Thyroid gland (tissue), 4 donors: ENCODE measurements at regions not wholly inside any gene's neighbourhood (a gene's known extent, or its start where the extent isn't known, plus 50 kb on each side); places are given as distances from the start of the nearest gene placed in this dataset.
"Not testable (repeated sequence)": the region's sequence is repeated elsewhere in the genome, so short reads cannot be mapped to it uniquely, and the experiment has no call there.

Experiments used
- POLR2A ChIP-seq, 2 donors: fragments of 450-650 bp; IDR thresholded peaks; one replicate each; pipeline ENCODE4 v1.6.1; 2017; ENCODE audit warnings: antibody characterized with exemption in 2 of 2, mild to moderate bottlenecking in 2 of 2, moderate library complexity in 1 of 2
- TF ChIP-seq, protein P1 (sequence below), 6 experiments: fragments of 200-600 bp in 3 of 6; fragments of 450-650 bp in 3 of 6; sonication (generic) in 3 of 6; IDR thresholded peaks; one replicate each; pipeline ENCODE4 v1.5.1; 2016 to 2019; ENCODE audit warnings: antibody characterized with exemption in 6 of 6, mild to moderate bottlenecking in 2 of 6, inconsistent platforms in 1 of 6, moderate library complexity in 1 of 6

DNA sequence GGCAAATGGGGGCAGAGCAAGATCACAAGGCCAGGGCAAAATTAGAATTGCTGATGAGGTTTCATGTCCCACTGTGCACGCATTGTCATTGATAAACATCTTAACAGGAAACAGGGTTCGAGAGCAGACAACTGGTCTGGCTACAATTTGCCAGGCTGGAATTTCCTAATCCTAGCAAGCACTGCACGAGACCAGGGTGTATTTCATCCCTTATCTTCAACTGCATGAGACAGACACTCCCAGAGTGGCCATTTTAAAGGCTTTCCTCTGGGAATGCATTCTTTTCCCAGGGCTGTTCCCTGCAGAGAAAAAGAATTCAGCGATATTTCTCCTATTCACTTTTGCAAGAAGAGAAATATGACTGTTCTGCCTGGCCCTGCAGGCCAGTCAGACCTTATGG lies 75.8 kb upstream of the C4orf54 start:
- TF ChIP-seq, protein P1, sequence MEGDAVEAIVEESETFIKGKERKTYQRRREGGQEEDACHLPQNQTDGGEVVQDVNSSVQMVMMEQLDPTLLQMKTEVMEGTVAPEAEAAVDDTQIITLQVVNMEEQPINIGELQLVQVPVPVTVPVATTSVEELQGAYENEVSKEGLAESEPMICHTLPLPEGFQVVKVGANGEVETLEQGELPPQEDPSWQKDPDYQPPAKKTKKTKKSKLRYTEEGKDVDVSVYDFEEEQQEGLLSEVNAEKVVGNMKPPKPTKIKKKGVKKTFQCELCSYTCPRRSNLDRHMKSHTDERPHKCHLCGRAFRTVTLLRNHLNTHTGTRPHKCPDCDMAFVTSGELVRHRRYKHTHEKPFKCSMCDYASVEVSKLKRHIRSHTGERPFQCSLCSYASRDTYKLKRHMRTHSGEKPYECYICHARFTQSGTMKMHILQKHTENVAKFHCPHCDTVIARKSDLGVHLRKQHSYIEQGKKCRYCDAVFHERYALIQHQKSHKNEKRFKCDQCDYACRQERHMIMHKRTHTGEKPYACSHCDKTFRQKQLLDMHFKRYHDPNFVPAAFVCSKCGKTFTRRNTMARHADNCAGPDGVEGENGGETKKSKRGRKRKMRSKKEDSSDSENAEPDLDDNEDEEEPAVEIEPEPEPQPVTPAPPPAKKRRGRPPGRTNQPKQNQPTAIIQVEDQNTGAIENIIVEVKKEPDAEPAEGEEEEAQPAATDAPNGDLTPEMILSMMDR (IDR thresholded peaks at IDR 0.05), result not testable (repeated sequence)
- not testable (repeated sequence) for TF ChIP-seq POLR2A (IDR thresholded peaks at IDR 0.05)
